OCI-M1 (cell line): ENCODE measurements at regions not wholly inside any gene's neighbourhood (a gene's known extent, or its start where the extent isn't known, plus 50 kb on each side); places are given as distances from the start of the nearest gene placed in this dataset.

Experiments
- DNase-seq: peaks from one replicate; lab custom pipeline; 2025; lab: John Stamatoyannopoulos, UW

DNA sequence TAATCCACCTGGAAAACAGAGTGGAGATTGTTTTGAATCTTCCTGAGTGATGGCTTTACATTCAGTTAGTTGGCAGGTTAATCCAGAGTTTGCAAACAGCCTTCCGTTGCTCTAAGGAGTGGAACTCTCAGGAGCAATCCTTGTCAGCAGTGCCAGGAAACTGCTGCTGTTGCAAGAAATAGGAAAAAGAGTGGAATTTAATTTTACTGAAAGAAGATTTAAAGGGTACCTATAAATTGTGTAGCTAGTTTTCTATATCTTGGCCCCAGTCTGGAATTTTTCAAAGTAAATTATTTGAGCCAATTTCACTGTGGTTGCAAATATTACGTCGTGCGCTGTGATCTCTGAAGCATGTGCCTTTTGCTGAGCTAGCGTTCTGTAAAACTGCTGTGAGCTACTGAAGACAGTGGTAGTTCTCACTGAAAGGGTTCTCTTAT lies 55.5 kb upstream of the SLC5A12 start:
- peak; percentile 49 for DNase-seq

DNA sequence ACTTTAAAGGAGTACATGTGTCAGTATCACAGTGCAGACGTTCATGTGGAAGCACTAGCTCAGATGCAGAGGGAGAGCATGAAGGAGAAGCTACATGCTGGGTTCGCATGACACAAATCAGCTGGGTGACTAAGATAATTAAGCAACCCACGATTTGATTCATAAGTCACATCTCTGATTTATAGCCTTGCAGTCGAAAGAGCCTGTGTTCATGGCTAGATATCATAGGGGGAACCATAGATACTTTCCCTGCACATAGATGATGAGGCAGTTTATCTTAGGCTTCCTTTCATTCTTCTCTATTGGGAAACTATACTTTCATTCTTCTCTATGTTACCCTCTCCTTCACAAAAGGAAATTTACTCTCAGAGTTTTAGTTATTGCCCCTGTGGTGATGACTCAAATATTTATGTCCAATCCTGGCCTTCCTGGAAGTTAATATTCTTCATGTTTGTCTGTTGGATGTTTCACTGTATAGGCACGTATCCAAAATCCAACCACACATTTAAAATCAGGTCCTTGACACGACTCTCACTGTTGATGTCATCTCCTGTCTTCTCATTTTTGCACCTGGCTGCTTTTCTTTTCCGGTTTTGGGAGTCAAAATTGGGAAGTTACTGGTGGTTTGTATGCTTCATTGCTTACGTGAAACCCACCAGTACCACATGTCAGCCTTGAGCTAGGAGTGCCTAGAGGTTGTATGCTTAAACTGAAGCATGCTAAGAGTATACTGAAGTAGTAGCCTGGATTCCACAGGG lies 56.3 kb upstream of the SLC5A12 start:
- peak; percentile 88 for DNase-seq

DNA sequence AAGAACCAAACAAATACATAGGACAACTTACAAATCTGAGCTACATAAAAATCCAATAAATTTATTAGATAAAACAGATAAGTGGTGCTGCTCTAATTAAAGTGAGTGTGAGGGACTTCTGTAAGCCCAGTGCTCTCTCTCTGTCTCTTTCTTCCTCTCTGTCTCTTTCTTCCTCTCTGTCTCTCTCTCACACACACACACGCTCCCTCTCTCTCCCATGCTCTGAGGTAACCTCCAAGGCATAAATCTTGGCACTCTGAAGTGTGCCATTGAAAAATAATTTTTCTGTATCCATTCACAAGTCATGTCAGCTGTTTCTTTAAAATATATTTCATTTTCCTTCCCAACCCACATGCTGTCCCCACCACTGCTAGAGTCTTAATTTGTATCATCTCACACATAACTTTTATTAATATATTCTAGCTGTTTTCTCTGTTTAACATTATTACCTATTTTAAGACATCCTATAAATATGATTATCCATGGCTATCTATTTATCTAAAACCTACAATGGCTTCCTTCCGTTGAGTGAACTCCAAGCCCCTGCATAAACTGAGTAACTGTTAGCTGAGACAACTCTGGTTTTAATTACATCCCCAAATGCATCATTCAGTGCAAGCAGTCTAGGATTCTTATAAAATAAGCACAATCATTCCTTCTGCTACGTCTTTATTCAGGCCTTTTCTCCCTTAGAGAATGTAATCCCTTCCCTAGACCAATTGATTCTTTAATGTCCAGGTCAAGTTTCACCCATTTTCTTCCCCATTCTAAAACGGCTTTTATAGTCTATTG lies 57.4 kb upstream of the SLC5A12 start:
- no peak for DNase-seq

DNA sequence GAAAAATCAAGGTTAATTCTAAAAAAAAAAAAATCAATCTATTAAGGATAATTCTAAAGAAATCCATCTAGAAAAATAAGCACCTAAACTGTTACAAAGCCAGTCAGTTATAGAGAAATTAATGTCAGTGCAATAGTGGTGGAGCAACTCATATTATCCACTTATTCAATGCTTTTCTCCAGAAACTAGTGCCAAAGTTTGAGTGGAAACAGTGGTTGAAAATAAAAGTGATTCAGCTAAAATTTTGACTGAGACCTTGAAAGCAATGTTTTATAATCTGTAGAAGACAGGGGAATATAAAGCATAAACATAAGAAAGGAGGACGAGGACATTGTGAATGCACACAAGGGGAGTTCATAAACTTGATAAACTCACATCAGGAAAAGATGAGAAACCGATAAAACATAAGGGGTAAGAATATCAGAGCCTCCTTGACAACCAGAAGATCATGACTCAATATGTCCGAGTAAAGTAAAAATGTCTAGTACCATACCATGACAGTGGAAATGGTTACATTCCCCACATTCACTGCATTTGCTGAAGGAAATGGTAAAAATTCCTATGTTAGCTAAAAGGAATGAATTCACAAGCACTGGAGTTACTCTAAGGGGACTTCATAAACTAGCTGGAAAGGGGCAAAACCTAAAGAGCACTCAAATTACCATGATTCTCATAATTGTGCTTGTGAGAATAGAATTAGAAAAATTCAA lies 58.7 kb upstream of the SLC5A12 start:
- DNase-seq = no peak

DNA sequence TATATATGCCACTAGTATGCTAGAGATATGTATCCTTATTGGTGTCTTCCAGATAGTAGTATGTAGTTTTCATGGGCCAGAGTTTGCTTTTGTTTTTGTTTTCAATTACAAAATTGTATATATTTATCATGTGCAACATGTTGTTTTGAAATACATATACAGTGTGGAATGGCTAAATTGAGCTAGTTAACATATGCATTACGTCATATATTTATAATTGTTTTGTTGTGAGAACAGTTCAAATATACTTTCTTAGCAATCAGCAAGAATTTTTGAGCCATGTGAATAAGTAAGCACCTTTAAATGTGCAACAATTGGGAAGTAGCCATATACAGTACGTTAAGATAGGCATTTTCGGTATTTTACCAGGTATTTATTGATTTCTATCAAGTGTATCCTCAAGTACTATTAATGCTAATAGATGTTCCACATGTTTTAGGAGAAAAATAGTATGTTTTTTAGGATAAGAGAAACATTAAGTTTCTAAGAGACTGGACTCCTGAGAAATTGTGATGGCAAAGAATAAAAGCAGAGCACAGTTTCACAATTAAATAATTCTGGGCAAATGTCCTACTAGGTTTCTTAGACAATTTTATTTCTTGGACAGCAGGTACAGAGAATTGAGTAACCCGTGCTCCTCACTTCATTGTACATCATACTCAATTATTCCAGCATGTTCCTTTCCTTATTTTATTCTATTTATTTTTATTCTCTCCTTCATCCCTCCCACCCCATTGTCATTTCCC lies 60.5 kb upstream of the SLC5A12 start:
- DNase-seq = no peak

DNA sequence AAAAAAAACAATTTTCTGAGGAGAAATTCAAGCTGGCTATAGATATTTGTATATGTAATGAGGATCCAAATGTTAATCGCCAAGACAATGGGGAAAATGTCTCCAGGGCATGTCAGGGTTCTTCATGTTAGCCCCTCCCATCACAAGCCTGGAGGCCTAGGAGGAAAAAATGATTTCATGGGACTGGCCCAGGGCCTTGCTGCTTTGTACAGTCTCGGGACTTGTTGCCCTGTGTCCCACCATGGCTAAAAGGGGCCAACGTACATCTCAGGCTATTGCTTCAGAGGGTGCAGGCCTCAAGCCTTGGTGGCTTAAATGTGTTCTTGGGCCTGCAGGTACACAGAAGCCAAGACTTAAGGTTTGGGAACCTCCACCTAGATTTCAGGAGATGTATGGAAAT lies 62.1 kb upstream of the SLC5A12 start:
- DNase-seq = no peak

DNA sequence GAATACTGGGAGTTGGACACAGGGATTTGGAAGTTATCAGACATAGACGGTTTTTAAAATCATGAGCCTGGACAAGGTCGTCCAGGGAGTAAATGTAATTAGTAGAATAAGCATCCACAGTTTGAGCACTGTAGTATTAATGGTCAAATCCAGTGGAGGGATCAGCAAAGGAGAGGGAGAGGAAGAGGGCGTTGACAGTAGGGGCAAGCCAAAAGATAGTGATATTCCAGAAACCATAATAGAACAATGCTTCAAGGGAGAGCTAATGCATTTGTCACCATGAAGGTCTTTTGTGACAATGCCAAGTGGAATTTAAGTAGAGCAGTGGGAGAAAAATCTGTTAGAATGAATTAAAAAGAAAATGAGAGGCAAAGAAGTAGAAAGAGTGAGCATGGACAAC lies 68.9 kb upstream of the SLC5A12 start:
- DNase-seq = no peak

DNA sequence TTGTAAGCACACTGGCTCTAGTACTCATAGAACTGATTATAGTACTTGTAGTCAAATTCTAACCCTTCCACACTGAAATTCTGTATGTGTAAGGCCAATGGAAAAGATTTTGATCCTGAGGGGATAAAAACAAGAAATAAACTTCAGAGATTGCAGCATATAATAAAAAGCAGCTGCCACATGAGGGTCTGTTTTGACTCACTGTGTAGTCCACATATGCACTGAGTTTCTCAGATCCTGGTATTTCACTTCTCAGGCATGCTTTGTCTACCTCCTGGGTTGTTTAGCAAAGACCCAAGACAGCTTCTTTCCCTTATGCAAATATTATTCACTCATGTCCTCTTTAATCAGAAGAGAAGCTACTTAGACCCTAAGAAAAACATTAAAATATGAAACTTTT lies 71.1 kb upstream of the SLC5A12 start:
- DNase-seq = no peak

DNA sequence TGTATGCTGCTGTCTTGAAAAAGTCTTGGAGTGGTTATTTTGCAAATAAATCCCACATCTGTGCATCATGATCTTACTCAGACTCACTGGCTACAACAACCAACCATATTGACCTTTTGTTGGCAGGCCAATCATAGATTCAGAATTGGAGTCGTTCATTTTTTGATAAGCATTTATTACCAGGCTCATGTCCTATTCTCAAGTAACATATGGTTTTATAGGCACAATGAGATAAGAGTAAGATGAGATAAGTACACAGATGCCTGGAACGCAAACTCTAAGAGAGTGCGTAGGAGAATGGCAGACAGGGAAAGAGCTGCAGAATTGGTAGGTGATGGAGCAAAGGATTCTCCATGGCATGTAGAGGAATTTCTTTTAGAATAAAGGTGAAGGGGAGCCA lies 71.6 kb upstream of the SLC5A12 start:
- no peak for DNase-seq

DNA sequence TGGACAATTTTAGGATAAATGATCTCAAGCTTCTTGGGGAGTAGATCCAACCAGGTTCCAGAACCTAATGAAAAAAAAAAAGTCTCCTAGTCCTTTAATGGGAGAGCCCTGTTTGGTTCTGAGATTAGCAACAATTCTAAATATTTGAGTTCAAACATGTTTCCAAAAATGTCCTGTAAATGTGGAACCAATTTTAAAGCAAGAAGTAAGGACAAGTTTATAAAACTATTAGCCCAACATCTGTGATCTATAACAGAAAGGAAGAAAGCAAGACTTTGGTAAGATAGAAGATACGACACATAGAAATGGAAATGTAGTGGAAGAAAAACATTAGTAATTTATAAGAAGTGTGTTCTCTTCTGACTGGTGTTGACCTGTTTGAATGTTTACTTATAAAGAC lies 79.7 kb upstream of the SLC5A12 start:
- DNase-seq = no peak

DNA sequence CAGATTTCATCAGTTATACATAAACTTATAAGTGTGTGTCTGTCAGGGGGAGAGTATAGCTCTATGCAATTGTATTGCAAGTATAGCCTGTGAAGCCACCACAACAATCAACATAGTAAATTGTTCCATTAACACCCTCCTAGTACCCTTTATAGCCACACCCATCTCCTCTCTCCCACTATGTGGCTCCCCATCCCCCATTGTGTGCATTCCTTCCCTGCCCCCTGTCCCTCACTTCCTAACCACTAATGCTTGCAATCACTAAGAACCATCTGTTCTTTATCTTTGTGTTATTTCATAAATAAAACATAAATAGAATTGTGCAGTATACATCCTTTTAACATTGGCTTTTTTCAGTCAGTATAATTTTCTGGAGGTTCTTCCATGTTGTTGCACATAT lies 83.1 kb upstream of the SLC5A12 start:
- peak; percentile 53 for DNase-seq

DNA sequence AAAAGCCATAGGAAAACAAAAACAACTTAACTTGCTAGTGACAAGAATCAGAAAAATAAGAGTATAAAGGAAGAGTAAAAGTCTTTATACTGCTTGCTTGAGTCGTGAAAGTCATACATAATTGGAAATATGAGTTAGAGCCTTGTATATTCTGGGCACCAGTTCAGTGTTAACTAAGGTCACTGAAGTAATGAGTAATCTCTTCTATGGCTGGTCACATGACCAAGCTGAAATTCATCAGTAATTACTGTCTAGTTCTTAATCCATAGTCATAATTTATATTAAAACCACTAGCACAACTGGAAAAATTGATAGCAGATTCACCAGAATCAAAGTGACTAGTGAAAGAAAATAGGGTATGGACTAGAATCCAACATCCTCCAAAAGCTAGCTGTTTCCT lies 84.4 kb upstream of the SLC5A12 start:
- DNase-seq = peak; percentile 32

DNA sequence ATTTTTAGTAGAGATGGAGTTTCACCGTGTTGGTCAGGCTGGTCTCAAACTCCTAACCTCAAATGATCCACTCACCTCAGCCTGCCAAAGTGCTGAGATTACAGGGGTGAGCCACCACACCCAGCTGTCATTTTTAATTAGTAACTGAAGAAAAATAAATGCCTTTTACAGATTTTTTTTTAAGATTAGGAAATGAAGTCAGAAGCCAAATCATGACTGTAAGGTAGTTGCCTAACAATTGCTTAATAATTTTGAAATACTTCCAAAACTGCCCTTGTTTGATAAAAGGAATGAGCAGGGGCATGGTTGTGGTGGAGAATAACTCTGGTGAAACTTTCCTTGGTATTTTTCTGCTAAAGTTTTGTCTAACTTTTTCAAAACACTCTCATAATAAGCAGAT lies 98.9 kb upstream of the SLC5A12 start:
- no peak for DNase-seq

DNA sequence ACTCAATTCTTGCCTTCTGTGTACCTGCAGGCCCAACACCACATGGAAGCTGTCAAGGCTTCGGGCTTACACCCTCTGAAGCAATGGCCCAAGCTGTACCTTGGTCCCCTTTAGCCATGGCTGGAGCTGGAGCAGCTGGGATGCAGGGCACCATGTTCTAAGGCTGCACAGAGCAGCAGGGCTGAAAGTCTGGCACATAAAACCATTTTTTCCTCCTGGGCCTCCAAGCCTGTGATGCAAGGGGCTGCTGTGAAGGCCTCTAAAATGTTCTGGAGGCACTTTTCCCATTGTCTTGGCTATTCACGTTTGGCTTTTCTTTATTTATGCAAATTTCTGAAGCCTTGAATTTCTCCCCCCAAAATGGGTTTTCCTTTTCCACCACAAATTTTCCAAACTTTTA lies 102.1 kb upstream of the SLC5A12 start:
- DNase-seq = no peak

DNA sequence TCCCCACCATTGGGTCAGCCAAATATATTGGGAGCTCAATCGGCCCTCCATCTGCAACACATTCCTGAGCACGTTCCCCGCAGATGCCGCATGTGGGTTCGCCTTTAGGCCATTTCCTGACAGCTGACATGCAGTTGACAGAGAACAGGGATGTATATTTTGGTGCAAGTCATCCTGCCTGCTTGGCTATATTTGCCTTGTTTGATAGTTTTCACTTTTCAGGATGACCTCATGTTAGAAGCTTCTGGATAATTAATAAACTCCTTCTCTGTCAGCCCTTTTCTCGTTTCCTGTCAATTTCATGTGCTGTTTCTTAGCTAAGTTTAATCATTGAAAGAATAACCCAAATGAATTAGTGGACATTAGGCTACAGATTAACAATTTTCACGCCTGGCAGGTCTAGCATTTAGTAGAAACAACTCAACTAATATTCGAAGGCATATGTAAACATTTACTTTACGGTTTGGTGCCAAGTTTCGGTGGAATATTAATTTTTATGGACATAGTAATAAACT lies 105.8 kb upstream of the SLC5A12 start:
- DNase-seq = no peak

DNA sequence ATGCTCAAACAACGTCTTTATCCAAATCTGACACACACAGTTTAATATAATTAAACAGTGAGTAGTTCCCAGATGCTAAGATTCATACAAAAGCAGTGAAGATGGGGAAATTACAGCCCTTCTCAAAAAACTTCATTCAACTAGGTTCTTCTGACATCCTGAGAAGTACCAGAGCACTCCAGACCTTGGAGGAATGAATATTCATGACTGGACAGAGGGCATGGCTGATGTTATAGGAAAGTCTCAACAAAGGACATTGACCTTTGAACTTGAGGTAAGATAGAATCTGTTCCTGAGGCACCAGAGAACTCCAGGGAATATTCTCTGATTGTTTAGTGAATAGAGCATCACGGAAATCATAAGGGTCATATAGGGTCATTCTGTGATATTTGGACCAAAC lies 106.4 kb upstream of the SLC5A12 start:
- DNase-seq = no peak

DNA sequence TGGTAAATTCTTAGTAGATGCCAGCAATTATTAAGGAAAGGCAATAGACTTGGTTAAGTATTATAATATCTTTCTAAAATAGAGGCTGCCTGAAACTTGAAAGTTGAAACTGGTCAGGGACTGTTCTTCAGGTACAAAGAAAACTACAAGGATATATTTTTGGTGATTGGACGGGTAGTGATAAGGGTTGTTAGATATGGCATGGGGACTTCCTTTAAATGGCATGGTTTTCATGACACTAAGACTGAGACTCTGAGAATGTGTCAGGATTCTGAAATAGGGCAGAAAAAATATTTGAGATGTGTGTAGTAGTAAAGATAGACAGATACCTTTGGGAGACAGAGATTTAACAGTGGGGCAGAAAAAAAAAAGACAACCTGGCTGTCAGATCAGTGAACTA lies 108.4 kb upstream of the SLC5A12 start:
- DNase-seq = no peak

DNA sequence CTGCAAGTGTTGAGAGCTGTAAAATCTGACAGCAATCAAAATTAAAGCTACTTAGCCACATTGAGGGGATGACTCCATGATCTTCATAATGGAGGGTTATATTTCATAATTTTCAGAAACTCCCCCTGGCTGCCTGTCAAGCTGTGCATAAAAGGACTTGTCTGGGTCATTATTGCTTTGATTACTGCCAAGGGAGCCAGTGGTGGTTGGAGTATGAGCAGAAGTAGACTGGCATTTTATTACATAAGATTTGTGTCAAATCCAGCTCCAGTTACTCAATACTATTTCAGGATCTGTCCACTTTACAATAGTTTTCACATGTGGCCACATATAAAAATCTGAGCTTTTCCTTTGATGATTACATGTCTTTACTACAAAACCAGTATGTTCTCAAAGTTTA lies 108.9 kb upstream of the SLC5A12 start:
- no peak for DNase-seq

DNA sequence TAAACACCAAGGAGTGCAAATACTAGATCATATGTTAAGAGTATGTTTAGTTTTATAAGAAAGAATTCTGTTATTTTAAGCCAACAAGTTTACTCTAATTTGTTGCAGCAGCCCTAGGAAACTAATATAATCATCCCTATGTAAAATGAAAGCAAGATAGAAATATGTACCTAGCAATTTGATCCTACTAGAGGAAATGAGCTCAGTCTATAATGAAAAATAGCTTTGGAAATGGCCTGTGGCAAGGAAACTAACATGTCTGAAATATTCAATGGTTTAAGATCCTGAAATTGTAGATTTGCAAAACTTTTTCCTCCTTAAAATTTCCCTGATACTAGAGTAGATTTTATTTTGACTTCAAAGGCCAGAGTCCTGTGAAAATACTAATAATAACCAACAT lies 112.7 kb upstream of the SLC5A12 start:
- DNase-seq = no peak

DNA sequence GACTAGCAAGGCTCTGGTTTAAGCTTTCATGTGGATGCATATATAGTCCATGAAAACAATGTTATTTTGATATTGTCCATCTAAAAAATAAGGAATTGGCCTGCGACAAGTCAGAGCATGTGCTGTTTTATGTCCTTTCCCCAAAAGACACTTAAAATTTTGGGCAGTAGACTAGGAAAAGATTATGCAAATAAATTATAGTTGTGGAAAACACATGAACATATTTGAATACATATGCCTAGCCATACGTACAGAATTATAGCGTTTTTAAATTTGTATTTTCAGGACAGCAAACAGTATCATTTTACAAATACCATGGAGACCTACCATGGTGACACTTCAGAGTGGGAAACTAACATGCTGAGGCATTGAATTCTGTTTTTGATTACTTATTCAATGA lies 113.8 kb upstream of the SLC5A12 start:
- DNase-seq = no peak

DNA sequence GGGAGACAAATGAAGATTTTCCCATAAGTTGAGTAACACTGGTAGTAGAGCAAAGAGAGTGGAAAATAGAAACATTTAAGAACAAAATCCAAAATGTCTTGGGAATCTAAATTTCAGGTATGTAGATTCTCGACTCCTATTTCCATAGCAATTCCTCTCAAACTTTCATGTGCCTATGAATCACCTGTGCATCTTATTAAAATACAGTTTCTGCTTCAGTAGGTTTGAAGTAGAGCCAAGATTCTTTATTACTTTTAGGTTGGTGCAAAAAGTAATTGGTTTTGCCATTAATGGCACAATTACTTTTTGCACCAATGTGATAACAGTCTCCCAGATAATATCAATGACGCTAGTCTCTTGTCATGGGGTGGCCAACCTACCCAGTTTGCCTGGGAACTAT lies 115.3 kb upstream of the SLC5A12 start:
- DNase-seq = no peak
